HEK293T (cell line): ENCODE measurements at regions not wholly inside any gene's neighbourhood (a gene's known extent, or its start where the extent isn't known, plus 50 kb on each side); places are given as distances from the start of the nearest gene placed in this dataset.
"Not testable (repeated sequence)": the region's sequence is repeated elsewhere in the genome, so short reads cannot be mapped to it uniquely, and the experiment has no call there.

Experiments
- CTCF ChIA-PET: fragments of 350-600 bp; formaldehyde crosslinking; extraction: SDS; loops from one replicate; lab custom pipeline; 2021; ENCODE audit warnings: antibody characterized with exemption, inconsistent platforms; lab: Yijun Ruan, JAX
- POLR2A ChIA-PET: fragments of 350-600 bp; formaldehyde crosslinking; extraction: SDS; loops from one replicate; lab custom pipeline; 2020; ENCODE audit warnings: antibody characterized with exemption, inconsistent platforms; lab: Yijun Ruan, JAX
- DNase-seq: peaks from one replicate; pipeline ENCODE4 v3.0.0; 2012; ENCODE audit warnings: mixed read lengths; ENCODE audit errors: extremely low spot score
- ARNT ChIP-seq: fragments of 450-650 bp; IDR thresholded peaks from 2 replicates; pipeline ENCODE4 v1.6.1; 2017; ENCODE audit warnings: mild to moderate bottlenecking
- BHLHE40 ChIP-seq: fragments of 450-650 bp; IDR thresholded peaks from 2 replicates; pipeline ENCODE4 v1.6.1; 2016; ENCODE audit warnings: mild to moderate bottlenecking, moderate library complexity, borderline replicate concordance
- CTBP1 ChIP-seq: fragments of 450-650 bp; IDR thresholded peaks from 2 replicates; pipeline ENCODE4 v1.6.1; 2016; ENCODE audit warnings: borderline replicate concordance
- ELF4 ChIP-seq: fragments of 450-650 bp; IDR thresholded peaks from 2 replicates; pipeline ENCODE4 v1.6.1; 2017; ENCODE audit warnings: antibody characterized with exemption
- FOXA1 ChIP-seq: fragments of 450-650 bp; IDR thresholded peaks from 2 replicates; pipeline ENCODE4 v1.6.1; 2016; ENCODE audit warnings: mild to moderate bottlenecking
- FOXK2 ChIP-seq: fragments of 450-650 bp; IDR thresholded peaks from 2 replicates; pipeline ENCODE4 v1.6.1; 2016; ENCODE audit warnings: mild to moderate bottlenecking
- FOXM1 ChIP-seq: fragments of 450-650 bp; IDR thresholded peaks from 2 replicates; pipeline ENCODE4 v1.6.1; 2017; ENCODE audit warnings: mild to moderate bottlenecking, borderline replicate concordance
- HDGF ChIP-seq: fragments of 450-650 bp; IDR thresholded peaks from 2 replicates; pipeline ENCODE4 v1.6.1; 2017; ENCODE audit warnings: antibody characterized with exemption, borderline replicate concordance
- L3MBTL2 ChIP-seq: fragments of 450-650 bp; conservative IDR thresholded peaks from 2 replicates; pipeline ENCODE4 v1.6.1; 2016; ENCODE audit warnings: mild to moderate bottlenecking
- LEF1 ChIP-seq: fragments of 450-650 bp; IDR thresholded peaks from 2 replicates; pipeline ENCODE4 v1.6.1; 2017; ENCODE audit warnings: mild to moderate bottlenecking, borderline replicate concordance
- NFRKB ChIP-seq: fragments of 450-650 bp; IDR thresholded peaks from 2 replicates; pipeline ENCODE4 v1.6.1; 2016; ENCODE audit warnings: mild to moderate bottlenecking, moderate library complexity
- PKNOX1 ChIP-seq: fragments of 450-650 bp; IDR thresholded peaks from 2 replicates; pipeline ENCODE4 v1.6.1; 2016
- SP1 ChIP-seq: fragments of 450-650 bp; IDR thresholded peaks from 2 replicates; pipeline ENCODE4 v1.6.1; 2017
- SUZ12 ChIP-seq: fragments of 450-650 bp; IDR thresholded peaks from 2 replicates; pipeline ENCODE4 v1.6.1; 2016; ENCODE audit warnings: mild to moderate bottlenecking
- TARDBP ChIP-seq: fragments of 450-650 bp; IDR thresholded peaks from 2 replicates; pipeline ENCODE4 v1.6.1; 2016
- ZNF384 ChIP-seq: fragments of 450-650 bp; IDR thresholded peaks from 2 replicates; pipeline ENCODE4 v1.6.1; 2016

DNA sequence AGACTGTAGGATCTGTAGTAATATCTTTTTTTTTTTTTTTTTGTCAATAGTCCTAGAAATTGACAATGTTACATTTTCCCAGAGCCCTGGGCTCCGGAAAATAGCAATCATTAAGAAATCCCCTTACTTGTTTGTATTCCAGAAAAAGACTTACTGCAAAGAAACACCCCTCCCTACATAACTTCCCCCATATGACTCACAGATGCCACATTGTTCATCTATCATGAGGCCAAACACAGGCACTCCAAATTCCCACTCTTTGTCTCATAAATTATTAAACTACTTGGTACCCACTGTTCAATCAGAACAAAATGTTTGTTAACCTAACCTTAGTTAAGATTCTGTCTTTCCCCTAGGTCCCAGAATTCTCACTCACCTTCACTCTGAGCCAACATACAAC, 53.5 kb downstream of the TEX51 start:
- POLR2A ChIA-PET, result no interaction called here
- DNase-seq, result no peak
- CTCF ChIA-PET, result no interaction called here
- no peak for TF ChIP-seq FOXM1
- no peak for TF ChIP-seq HDGF
- no peak for TF ChIP-seq FOXA1
- TF ChIP-seq FOXK2, result no peak
- no peak for TF ChIP-seq SP1
- TF ChIP-seq TARDBP, result no peak
- no peak for TF ChIP-seq ARNT
- no peak for TF ChIP-seq ZNF384
- no peak for TF ChIP-seq NFRKB
- no peak for TF ChIP-seq SUZ12
- no peak for TF ChIP-seq CTBP1
- TF ChIP-seq BHLHE40, result no peak
- no peak for TF ChIP-seq ELF4
- TF ChIP-seq PKNOX1, result no peak
- TF ChIP-seq L3MBTL2, result no peak
- TF ChIP-seq LEF1, result no peak

DNA sequence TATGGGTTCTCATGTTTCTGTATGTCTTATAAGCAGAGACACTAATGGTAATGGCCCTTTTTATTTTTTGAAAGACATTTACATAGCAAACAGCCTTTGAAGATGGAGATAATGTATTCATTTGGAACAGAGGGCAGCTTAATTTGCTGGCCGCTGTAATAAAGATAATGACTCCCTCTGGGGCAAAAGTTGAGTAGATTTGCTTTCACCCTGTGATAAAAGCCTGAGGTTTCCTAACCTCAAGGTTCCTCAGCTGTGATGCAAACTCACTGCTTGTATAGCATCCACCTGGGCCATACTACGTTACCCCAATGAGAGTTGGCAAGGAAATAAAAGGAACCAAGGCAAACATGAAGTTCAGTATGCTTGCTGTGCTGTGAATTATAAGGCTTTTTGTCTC, 54.8 kb downstream of the TEX51 start:
- DNase-seq, result no peak
- TF ChIP-seq TARDBP, result no peak
- no peak for TF ChIP-seq LEF1
- ChIA-PET POLR2A (no interaction called here), CTCF (no interaction called here)

- CTCF ChIA-PET, result interaction anchor here (0.6 kb wide), 1 partner anchor 21 kb away, joined by 3 read pairs; no protein-coding TSS in a partner anchor
- no peak for DNase-seq
- POLR2A ChIA-PET, result no interaction called here
- no peak for TF ChIP-seq ELF4
- TF ChIP-seq BHLHE40, result no peak
- no peak for TF ChIP-seq CTBP1
- TF ChIP-seq PKNOX1, result no peak
- no peak for TF ChIP-seq TARDBP
- no peak for TF ChIP-seq SUZ12
- TF ChIP-seq FOXK2, result no peak
- no peak for TF ChIP-seq ARNT
- TF ChIP-seq HDGF, result no peak
- no peak for TF ChIP-seq FOXA1
- TF ChIP-seq NFRKB, result no peak
- TF ChIP-seq FOXM1, result no peak
Observed at GRCh38 chr2:126954831-126955230, 56.1 kb downstream of the TEX51 start.

GRCh38 chr2:126956773-126957172, 58.1 kb downstream of the TEX51 start:
- POLR2A ChIA-PET, DNase-seq: not testable (repeated sequence)
- CTCF ChIA-PET, result interaction anchor here (2.3 kb wide), 1 partner anchor 15 kb away, joined by 7 read pairs; no protein-coding TSS in a partner anchor

DNA sequence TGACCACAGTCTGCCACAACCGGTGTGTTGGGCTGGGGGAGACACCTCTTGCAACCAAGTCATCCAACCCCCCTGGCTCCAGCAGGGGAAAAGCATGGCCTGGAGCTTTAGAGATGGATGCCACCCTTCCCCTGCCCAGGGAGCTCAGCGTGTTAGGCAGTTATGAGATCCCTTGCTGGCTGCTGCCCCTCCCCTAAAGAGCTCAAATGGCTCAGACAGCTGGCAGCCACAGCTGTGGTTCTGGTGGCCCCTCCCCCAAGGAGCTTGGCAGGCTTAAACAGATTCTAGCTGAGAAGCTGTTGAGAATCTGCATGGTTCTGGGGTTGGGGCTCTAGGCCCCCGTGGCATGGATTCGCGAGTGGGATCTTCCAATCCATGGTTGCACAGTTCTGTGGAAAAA, 64.7 kb downstream of the TEX51 start:
- TF ChIP-seq BHLHE40 (no peak), LEF1 (no peak), NFRKB (no peak), HDGF (no peak), SP1 (no peak), ZNF384 (no peak), FOXM1 (no peak), SUZ12 (no peak), L3MBTL2 (no peak), PKNOX1 (no peak), TARDBP (no peak), FOXA1 (no peak), FOXK2 (no peak), ELF4 (no peak), CTBP1 (no peak), ARNT (no peak)
- ChIA-PET CTCF (interaction anchor here (0.9 kb wide), 1 partner anchor 8 kb away, joined by 4 read pairs; no protein-coding TSS in a partner anchor), POLR2A (no interaction called here)
- no peak for DNase-seq

- CTCF ChIA-PET, result no interaction called here
- TF ChIP-seq L3MBTL2, result no peak
- no peak for TF ChIP-seq FOXK2
- no peak for TF ChIP-seq TARDBP
- no peak for TF ChIP-seq HDGF
- no peak for TF ChIP-seq PKNOX1
- no peak for TF ChIP-seq ELF4
- no peak for TF ChIP-seq BHLHE40
- no peak for TF ChIP-seq FOXA1
- TF ChIP-seq SP1, result no peak
- no peak for TF ChIP-seq FOXM1
- TF ChIP-seq NFRKB, result no peak
- TF ChIP-seq ZNF384, result no peak
- no peak for TF ChIP-seq CTBP1
- no peak for TF ChIP-seq ARNT
- no peak for TF ChIP-seq SUZ12
- no peak for TF ChIP-seq LEF1
- POLR2A ChIA-PET, result no interaction called here
- DNase-seq, result no peak
Observed at GRCh38 chr2:126966601-126967000, 67.9 kb downstream of the TEX51 start.
